ENCODE measurements at regions not wholly inside any gene's neighbourhood (a gene's known extent, or its start where the extent isn't known, plus 50 kb on each side); places are given as distances from the start of the nearest gene placed in this dataset.

GRCh38 chr5:61831736-61832135 lies 474.3 kb upstream of the KIF2A start:
- no peak for TF ChIP-seq SUZ12 (IDR thresholded peaks at IDR 0.05; ENCODE audit: extremely low read depth, insufficient read depth, insufficient read length)
- TF ChIP-seq YY1 (IDR thresholded peaks at IDR 0.05; ENCODE audit: insufficient read depth, insufficient read length), result no peak

Data from NT2/D1 (cell line).